PFSK-1 (cell line): ENCODE measurements at regions not wholly inside any gene's neighbourhood (a gene's known extent, or its start where the extent isn't known, plus 50 kb on each side); places are given as distances from the start of the nearest gene placed in this dataset.

Source experiments
- FOXP2 ChIP-seq: optimal IDR thresholded peaks from 2 replicates; pipeline ENCODE3; 2011; ENCODE audit warnings: borderline replicate concordance, control low read depth, inconsistent platforms; ENCODE audit not compliant: insufficient read depth; ENCODE audit errors: extremely low read length, extremely low read depth
- POLR2AphosphoS5 ChIP-seq: IDR thresholded peaks from 2 replicates; pipeline ENCODE4 v1.6.1; 2012; ENCODE audit warnings: low read depth, mild to moderate bottlenecking, control low read depth, low read length, moderate library complexity
- SIN3A ChIP-seq: IDR thresholded peaks from 2 replicates; pipeline ENCODE4 v1.6.1; 2012; ENCODE audit warnings: mild to moderate bottlenecking, low read length, moderate library complexity, borderline replicate concordance; ENCODE audit not compliant: insufficient read depth
- TAF1 ChIP-seq: IDR thresholded peaks from 2 replicates; pipeline ENCODE4 v1.6.1; 2012; ENCODE audit warnings: low read length, control low read depth, borderline replicate concordance; ENCODE audit not compliant: insufficient read depth
- TF ChIP-seq, protein P1 (sequence below), 2 experiments: IDR thresholded peaks; 2 replicates each; pipeline versions ENCODE4 v1.6.1 to v1.8.0; 2011 to 2012; ENCODE audit warnings: low read depth in 2 of 2, low read length in 2 of 2, control low read depth in 1 of 2, inconsistent platforms in 1 of 2, mild to moderate bottlenecking in 1 of 2, moderate library complexity in 1 of 2; ENCODE audit not compliant: insufficient read depth in 1 of 2

DNA sequence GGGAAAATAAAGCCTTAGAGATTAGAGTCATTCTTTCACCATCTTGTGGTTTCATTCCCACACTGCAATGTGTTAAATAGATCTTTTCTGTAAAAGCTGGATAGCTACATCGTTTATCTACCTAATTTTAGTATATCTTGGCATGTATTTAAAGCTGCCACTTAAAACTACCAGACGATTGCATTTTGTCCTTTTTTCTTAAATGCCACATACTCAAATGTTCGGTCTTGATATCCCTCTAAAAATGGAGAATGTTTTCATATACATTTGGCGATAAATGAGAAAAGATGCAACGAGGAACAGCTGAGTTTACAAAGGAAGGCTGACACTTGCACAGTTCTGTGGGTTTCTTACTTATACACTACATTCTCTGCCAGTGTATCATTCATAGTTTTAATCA, 148.3 kb downstream of the CENPC start:
- TF ChIP-seq TAF1 (no peak), POLR2AphosphoS5 (no peak), SIN3A (no peak), FOXP2 (no peak)
- TF ChIP-seq, protein P1, sequence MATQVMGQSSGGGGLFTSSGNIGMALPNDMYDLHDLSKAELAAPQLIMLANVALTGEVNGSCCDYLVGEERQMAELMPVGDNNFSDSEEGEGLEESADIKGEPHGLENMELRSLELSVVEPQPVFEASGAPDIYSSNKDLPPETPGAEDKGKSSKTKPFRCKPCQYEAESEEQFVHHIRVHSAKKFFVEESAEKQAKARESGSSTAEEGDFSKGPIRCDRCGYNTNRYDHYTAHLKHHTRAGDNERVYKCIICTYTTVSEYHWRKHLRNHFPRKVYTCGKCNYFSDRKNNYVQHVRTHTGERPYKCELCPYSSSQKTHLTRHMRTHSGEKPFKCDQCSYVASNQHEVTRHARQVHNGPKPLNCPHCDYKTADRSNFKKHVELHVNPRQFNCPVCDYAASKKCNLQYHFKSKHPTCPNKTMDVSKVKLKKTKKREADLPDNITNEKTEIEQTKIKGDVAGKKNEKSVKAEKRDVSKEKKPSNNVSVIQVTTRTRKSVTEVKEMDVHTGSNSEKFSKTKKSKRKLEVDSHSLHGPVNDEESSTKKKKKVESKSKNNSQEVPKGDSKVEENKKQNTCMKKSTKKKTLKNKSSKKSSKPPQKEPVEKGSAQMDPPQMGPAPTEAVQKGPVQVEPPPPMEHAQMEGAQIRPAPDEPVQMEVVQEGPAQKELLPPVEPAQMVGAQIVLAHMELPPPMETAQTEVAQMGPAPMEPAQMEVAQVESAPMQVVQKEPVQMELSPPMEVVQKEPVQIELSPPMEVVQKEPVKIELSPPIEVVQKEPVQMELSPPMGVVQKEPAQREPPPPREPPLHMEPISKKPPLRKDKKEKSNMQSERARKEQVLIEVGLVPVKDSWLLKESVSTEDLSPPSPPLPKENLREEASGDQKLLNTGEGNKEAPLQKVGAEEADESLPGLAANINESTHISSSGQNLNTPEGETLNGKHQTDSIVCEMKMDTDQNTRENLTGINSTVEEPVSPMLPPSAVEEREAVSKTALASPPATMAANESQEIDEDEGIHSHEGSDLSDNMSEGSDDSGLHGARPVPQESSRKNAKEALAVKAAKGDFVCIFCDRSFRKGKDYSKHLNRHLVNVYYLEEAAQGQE (IDR thresholded peaks at IDR 0.05; ENCODE audit: insufficient read depth in 1 of 2, low read depth in 2 of 2, low read length in 2 of 2) = no peak
